ENCODE measurements at regions not wholly inside any gene's neighbourhood (a gene's known extent, or its start where the extent isn't known, plus 50 kb on each side); places are given as distances from the start of the nearest gene placed in this dataset.

- Histone ChIP-seq H3K4me1 (ENCODE audit: insufficient read depth, low read length, poor library complexity, severe bottlenecking) (peaks cover 4% of the 10 kb centered on the region), H3F3A (ENCODE audit: low read depth) (no peaks in the 10 kb centered on the region), H3K9ac (ENCODE audit: low read depth, low read length, poor library complexity, severe bottlenecking) (no peak overlapping the region), H3K36me3 (ENCODE audit: insufficient read depth, low read length) (no peaks in the 10 kb centered on the region; the same call in 1 of the 2 replicates), H3K79me2 (ENCODE audit: insufficient read depth, low read length) (peaks cover 46% of the 10 kb centered on the region; the same call in 1 of the 2 replicates), H3K27me3 (ENCODE audit: insufficient read depth, low read length, poor library complexity, severe bottlenecking) (no peaks in the 10 kb centered on the region), H3K4me2 (ENCODE audit: low read depth, low read length, poor library complexity, severe bottlenecking) (no peak overlapping the region), H3K4me3 (ENCODE audit: low read length, poor library complexity, severe bottlenecking) (no peak overlapping the region), H3K9me3 (ENCODE audit: insufficient read depth, low read depth, low read length) (no peaks in the 10 kb centered on the region), H3K9me2 (replicated peaks; ENCODE audit: low read depth, low read length) (no peaks in the 10 kb centered on the region), H4K20me1 (ENCODE audit: insufficient read depth, low read length, poor library complexity, severe bottlenecking) (peaks cover 3% of the 10 kb centered on the region), H2AFZ (ENCODE audit: low read length) (no peak overlapping the region)
- no peak for TF ChIP-seq EZH2phosphoT487 (IDR thresholded peaks at IDR 0.05; ENCODE audit: borderline replicate concordance)
- no peak for TF ChIP-seq CTCF (conservative IDR thresholded peaks at IDR 0.05; ENCODE audit: low read length)
Measured at GRCh38 chr14:71465316-71465715, 466.9 kb upstream of the RGS6 start.

- Histone ChIP-seq H3K79me2 (ENCODE audit: insufficient read depth, low read length) (peaks cover 40% of the 10 kb centered on the region; the same call in 1 of the 2 replicates), H3K9me3 (ENCODE audit: insufficient read depth, low read depth, low read length) (no peaks in the 10 kb centered on the region), H3K27me3 (ENCODE audit: insufficient read depth, low read length, poor library complexity, severe bottlenecking) (no peaks in the 10 kb centered on the region), H3K36me3 (ENCODE audit: insufficient read depth, low read length) (no peaks in the 10 kb centered on the region; the same call in 1 of the 2 replicates), H2AFZ (ENCODE audit: low read length) (no peak overlapping the region), H3K9ac (ENCODE audit: low read depth, low read length, poor library complexity, severe bottlenecking) (no peak overlapping the region), H4K20me1 (ENCODE audit: insufficient read depth, low read length, poor library complexity, severe bottlenecking) (peaks cover 3% of the 10 kb centered on the region), H3K4me1 (ENCODE audit: insufficient read depth, low read length, poor library complexity, severe bottlenecking) (peaks cover 4% of the 10 kb centered on the region), H3K4me3 (ENCODE audit: low read length, poor library complexity, severe bottlenecking) (no peak overlapping the region), H3K9me2 (replicated peaks; ENCODE audit: low read depth, low read length) (no peaks in the 10 kb centered on the region), H3F3A (ENCODE audit: low read depth) (no peaks in the 10 kb centered on the region), H3K4me2 (ENCODE audit: low read depth, low read length, poor library complexity, severe bottlenecking) (no peak overlapping the region)
- TF ChIP-seq EZH2phosphoT487 (IDR thresholded peaks at IDR 0.05; ENCODE audit: borderline replicate concordance) = no peak
- no peak for TF ChIP-seq CTCF (conservative IDR thresholded peaks at IDR 0.05; ENCODE audit: low read length)
Measured at GRCh38 chr14:71466251-71466650, 466.0 kb upstream of the RGS6 start.

GRCh38 chr14:71466946-71467345 is 465.3 kb upstream of the RGS6 start:
- TF ChIP-seq EZH2phosphoT487 (IDR thresholded peaks at IDR 0.05; ENCODE audit: borderline replicate concordance) = no peak
- no peak for TF ChIP-seq CTCF (conservative IDR thresholded peaks at IDR 0.05; ENCODE audit: low read length)

More at GRCh38 chr14:71466946-71467345, 465.3 kb upstream of the RGS6 start:
- H2AFZ ChIP-seq (ENCODE audit: low read length) = no peak overlapping the region
- H3K36me3 ChIP-seq (ENCODE audit: insufficient read depth, low read length) = no peaks in the 10 kb centered on the region; the same call in 1 of the 2 replicates
- no peak overlapping the region for H3K9ac ChIP-seq (ENCODE audit: low read depth, low read length, poor library complexity, severe bottlenecking)
- no peaks in the 10 kb centered on the region for H3F3A ChIP-seq (ENCODE audit: low read depth)
- peaks cover 5% of the 10 kb centered on the region for H3K4me1 ChIP-seq (ENCODE audit: insufficient read depth, low read length, poor library complexity, severe bottlenecking)
- H4K20me1 ChIP-seq (ENCODE audit: insufficient read depth, low read length, poor library complexity, severe bottlenecking) = peaks cover 6% of the 10 kb centered on the region
- no peak overlapping the region for H3K4me2 ChIP-seq (ENCODE audit: low read depth, low read length, poor library complexity, severe bottlenecking)
- no peaks in the 10 kb centered on the region for H3K9me2 ChIP-seq (replicated peaks; ENCODE audit: low read depth, low read length)
- no peaks in the 10 kb centered on the region for H3K27me3 ChIP-seq (ENCODE audit: insufficient read depth, low read length, poor library complexity, severe bottlenecking)
- no peaks in the 10 kb centered on the region for H3K9me3 ChIP-seq (ENCODE audit: insufficient read depth, low read depth, low read length)
- H3K4me3 ChIP-seq (ENCODE audit: low read length, poor library complexity, severe bottlenecking) = no peak overlapping the region
- H3K79me2 ChIP-seq (ENCODE audit: insufficient read depth, low read length) = peaks cover 40% of the 10 kb centered on the region; the same call in 1 of the 2 replicates

Data from Loucy (cell line).